Endothelial cell of umbilical vein (primary cell): ENCODE measurements at regions not wholly inside any gene's neighbourhood (a gene's known extent, or its start where the extent isn't known, plus 50 kb on each side); places are given as distances from the start of the nearest gene placed in this dataset.

Experiments
- BruUV-seq: library from RNA; stranded (reverse); fragments of 400-500 nt; replicated peaks from 2 replicates; lab custom pipeline; 2021; lab: Mats Ljungman, UMichigan
- CTCF ChIA-PET: fragments of 300-600, 350-600 bp; sonication (Branson Sonifier 250); formaldehyde crosslinking; loops from one replicate; lab custom pipeline; 2021; ENCODE audit warnings: antibody characterized with exemption, inconsistent platforms; lab: Charles Lee
- POLR2A ChIA-PET: fragments of 300-600, 350-600 bp; sonication (Branson Sonifier 250); formaldehyde crosslinking; loops from one replicate; lab custom pipeline; 2021; ENCODE audit warnings: antibody characterized with exemption, inconsistent platforms; lab: Charles Lee
- DNase-seq: peaks from one replicate; pipeline ENCODE4 v3.0.0-alpha.2; 2011; ENCODE audit warnings: low read depth, low spot score
- FAIRE-seq: peaks from 2 replicates; lab custom pipeline; 2011; peaks lifted over from hg19 to GRCh38; lab: Jason Lieb, UNC
- H2AFZ ChIP-seq: 2 replicates; pipeline ENCODE4 v1.6.0; 2012; ENCODE audit warnings: low read depth, low read length, control low read depth, inconsistent platforms
- H3K27ac ChIP-seq: 2 replicates; pipeline ENCODE4 v1.5.1; 2011; ENCODE audit warnings: low read depth, mild to moderate bottlenecking, control low read depth, low read length, moderate library complexity; ENCODE audit not compliant: insufficient read depth
- H3K27me3 ChIP-seq, 2 experiments: 2 replicates each; pipeline versions ENCODE4 v1.6.0 to v1.6.1; 2011; ENCODE audit warnings: low read length in 2 of 2, mixed read lengths in 1 of 2; ENCODE audit not compliant: control insufficient read depth in 2 of 2, insufficient read depth in 2 of 2
- H3K36me3 ChIP-seq, 2 experiments: 2 replicates in 1 of 2; 3 replicates in 1 of 2; pipeline ENCODE4 v1.5.1; 2011; ENCODE audit warnings: low read length in 2 of 2, mild to moderate bottlenecking in 1 of 2, moderate library complexity in 1 of 2; ENCODE audit not compliant: control insufficient read depth in 2 of 2, insufficient read depth in 2 of 2; ENCODE audit errors: extremely low read depth in 1 of 2
- H3K4me1 ChIP-seq: 3 replicates; pipeline ENCODE4 v1.5.1; 2011; ENCODE audit warnings: mild to moderate bottlenecking, low read length; ENCODE audit not compliant: control insufficient read depth, insufficient read depth; ENCODE audit errors: extremely low read depth
- H3K4me2 ChIP-seq: 2 replicates; pipeline ENCODE4 v1.6.1; 2011; ENCODE audit warnings: low read length, control low read depth, mixed read lengths; ENCODE audit not compliant: insufficient read depth
- H3K4me3 ChIP-seq, 3 experiments: fragments of 200-600 bp in 1 of 3; sonication (generic), shearing (Covaris generic) in 1 of 3; replicated peaks in 1 of 3; 2 replicates each; pipeline ENCODE4 v1.5.1; 2011 to 2016; ENCODE audit warnings: control low read depth in 3 of 3, low read length in 3 of 3, mild to moderate bottlenecking in 2 of 3, inconsistent platforms in 1 of 3, low read depth in 1 of 3, moderate library complexity in 1 of 3; ENCODE audit not compliant: insufficient read depth in 1 of 3
- H3K79me2 ChIP-seq: 2 replicates; pipeline ENCODE4 v1.6.0; 2012; ENCODE audit warnings: low read length, inconsistent platforms; ENCODE audit not compliant: control insufficient read depth, insufficient read depth
- H3K9ac ChIP-seq: replicated peaks from 2 replicates; pipeline ENCODE3; 2011; ENCODE audit warnings: low read length, control low read depth; ENCODE audit not compliant: insufficient read depth; ENCODE audit errors: extremely low read depth
- H3K9me1 ChIP-seq: replicated peaks from 3 replicates; pipeline ENCODE4 v1.6.0; 2011; ENCODE audit warnings: mild to moderate bottlenecking, low read length; ENCODE audit not compliant: control insufficient read depth, insufficient read depth; ENCODE audit errors: extremely low read depth
- H3K9me3 ChIP-seq: replicated peaks from 2 replicates; pipeline ENCODE4 v1.5.1; 2012; ENCODE audit warnings: low read length, inconsistent platforms; ENCODE audit not compliant: control insufficient read depth, insufficient read depth
- H4K20me1 ChIP-seq: replicated peaks from 2 replicates; pipeline ENCODE3; 2011; ENCODE audit warnings: mild to moderate bottlenecking, low read length; ENCODE audit not compliant: control insufficient read depth, insufficient read depth; ENCODE audit errors: extremely low read depth
- EZH2 ChIP-seq: IDR thresholded peaks from 2 replicates; pipeline ENCODE4 v1.6.1; 2012; ENCODE audit warnings: borderline replicate concordance, low read depth, mild to moderate bottlenecking, moderate library complexity, low read length, inconsistent platforms; ENCODE audit not compliant: severe bottlenecking
- FOS ChIP-seq: IDR thresholded peaks from 2 replicates; pipeline ENCODE4 v1.6.1; 2011; ENCODE audit warnings: mild to moderate bottlenecking, low read length, moderate library complexity, borderline replicate concordance; ENCODE audit not compliant: insufficient read depth
- GATA2 ChIP-seq: IDR thresholded peaks from 2 replicates; pipeline ENCODE4 v1.7.0; 2011; ENCODE audit warnings: low read depth, mild to moderate bottlenecking, moderate library complexity, mixed read lengths, low read length; ENCODE audit not compliant: insufficient read length, insufficient read depth
- JUN ChIP-seq: IDR thresholded peaks from 2 replicates; pipeline ENCODE4 v1.6.1; 2011; ENCODE audit warnings: borderline replicate concordance, low read depth; ENCODE audit not compliant: insufficient read length, insufficient read depth
- MYC ChIP-seq: IDR thresholded peaks from one replicate; pipeline ENCODE4 v1.6.1; 2011; ENCODE audit warnings: mild to moderate bottlenecking, low read depth, low read length
- POLR2A ChIP-seq: IDR thresholded peaks from 2 replicates; pipeline ENCODE4 v1.6.1; 2012; ENCODE audit warnings: low read depth, mild to moderate bottlenecking, control low read depth, low read length
- POLR2AphosphoS5 ChIP-seq: IDR thresholded peaks from 2 replicates; pipeline ENCODE4 v1.6.1; 2012; ENCODE audit warnings: low read depth, mild to moderate bottlenecking, control low read depth, low read length, moderate library complexity; ENCODE audit not compliant: insufficient read depth
- dilution Hi-C: fragments of 300-500 bp; cut with MboI; formaldehyde crosslinking; loops from one replicate; pipeline ENCODE4 v1.15.0; 2019; ENCODE audit warnings: low sequenced_read_pairs; ENCODE audit not compliant: extremely low pct_ligation_motif_present
- intact Hi-C: fragments of 100-400 bp; cut with micrococcal nuclease; formaldehyde crosslinking; loops from one replicate; pipeline ENCODE4 v1.10.0; 2022
- TF ChIP-seq, protein P1 (sequence below), 2 donors: IDR thresholded peaks; 1 replicate in 1 of 2; 2 replicates in 1 of 2; pipeline ENCODE4 v1.5.1; 2011; ENCODE audit warnings: low read length in 2 of 2, mild to moderate bottlenecking in 2 of 2, moderate library complexity in 2 of 2, control low read depth in 1 of 2, inconsistent platforms in 1 of 2, low read depth in 1 of 2; ENCODE audit not compliant: insufficient read depth in 1 of 2; ENCODE audit errors: extremely low read depth in 1 of 2
- TF ChIP-seq, protein P2 (sequence below): IDR thresholded peaks from 2 replicates; pipeline ENCODE4 v1.6.1; 2011; ENCODE audit not compliant: insufficient read depth, insufficient read length

DNA sequence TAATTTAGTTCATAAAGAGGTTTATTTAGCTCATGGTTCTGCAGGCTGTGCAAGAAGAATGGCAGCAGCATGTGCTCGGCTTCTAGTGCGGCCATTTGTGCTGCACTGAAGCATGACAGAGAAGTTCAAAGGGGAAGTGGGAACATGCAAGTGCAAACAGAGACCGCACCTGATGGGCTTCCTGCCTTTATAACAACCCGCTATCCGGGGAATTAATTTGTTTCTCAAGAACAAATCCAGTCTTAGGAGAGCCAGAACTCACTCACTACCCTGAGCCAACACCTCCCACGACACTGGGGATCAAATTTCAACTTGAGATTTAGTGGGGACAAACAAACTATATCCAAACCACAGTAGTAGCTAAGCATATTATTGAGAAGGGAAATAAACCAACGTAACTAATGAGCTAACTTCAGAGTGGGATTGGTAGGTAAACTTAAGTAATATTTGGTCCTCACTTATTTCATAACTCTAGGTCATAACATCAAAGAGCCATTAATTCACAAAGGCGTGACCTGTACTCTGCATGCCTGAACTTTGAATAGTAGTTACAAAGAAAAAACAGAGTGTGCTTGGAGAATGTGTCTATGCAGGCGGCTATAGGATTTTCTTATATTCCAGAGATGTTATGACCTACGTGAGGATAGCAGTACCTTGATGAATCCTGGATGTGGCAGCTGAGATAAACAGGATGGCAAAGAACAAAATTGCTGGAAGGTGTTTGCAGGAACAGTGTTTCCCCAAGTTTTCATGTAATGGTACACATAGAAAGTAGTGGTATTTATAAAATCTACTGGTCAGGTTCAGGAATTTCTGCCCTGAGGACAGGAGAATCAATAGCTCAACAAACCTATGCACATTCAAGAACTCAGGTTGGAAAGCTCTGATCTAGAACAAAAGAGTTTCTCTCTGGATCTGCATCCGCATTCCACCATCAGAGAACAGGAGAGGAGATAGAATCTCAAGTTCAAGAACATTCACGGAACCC lies 845.9 kb upstream of the ID2 start:
- intact Hi-C loops = no loop called here
- Histone ChIP-seq H3K9me1 (no peaks in the 10 kb centered on the region), H4K20me1 (no peaks in the 10 kb centered on the region), H3K36me3 (no peaks in the 10 kb centered on the region), H3K9ac (no peak overlapping the region), H2AFZ (no peak overlapping the region), H3K4me3 (no peak overlapping the region), H3K4me1 (no peaks in the 10 kb centered on the region), H3K27me3 (no peaks in the 10 kb centered on the region), H3K9me3 (peaks cover 1% of the 10 kb centered on the region), H3K79me2 (no peaks in the 10 kb centered on the region), H3K27ac (no peak overlapping the region), H3K4me2 (no peak overlapping the region)
- DNase-seq = no peak
- POLR2A ChIA-PET = no interaction called here
- FAIRE-seq = no peak
- dilution Hi-C loops = no loop called here
- CTCF ChIA-PET = no interaction called here
- BruUV-seq = no TSS peak
- TF ChIP-seq, protein P1, sequence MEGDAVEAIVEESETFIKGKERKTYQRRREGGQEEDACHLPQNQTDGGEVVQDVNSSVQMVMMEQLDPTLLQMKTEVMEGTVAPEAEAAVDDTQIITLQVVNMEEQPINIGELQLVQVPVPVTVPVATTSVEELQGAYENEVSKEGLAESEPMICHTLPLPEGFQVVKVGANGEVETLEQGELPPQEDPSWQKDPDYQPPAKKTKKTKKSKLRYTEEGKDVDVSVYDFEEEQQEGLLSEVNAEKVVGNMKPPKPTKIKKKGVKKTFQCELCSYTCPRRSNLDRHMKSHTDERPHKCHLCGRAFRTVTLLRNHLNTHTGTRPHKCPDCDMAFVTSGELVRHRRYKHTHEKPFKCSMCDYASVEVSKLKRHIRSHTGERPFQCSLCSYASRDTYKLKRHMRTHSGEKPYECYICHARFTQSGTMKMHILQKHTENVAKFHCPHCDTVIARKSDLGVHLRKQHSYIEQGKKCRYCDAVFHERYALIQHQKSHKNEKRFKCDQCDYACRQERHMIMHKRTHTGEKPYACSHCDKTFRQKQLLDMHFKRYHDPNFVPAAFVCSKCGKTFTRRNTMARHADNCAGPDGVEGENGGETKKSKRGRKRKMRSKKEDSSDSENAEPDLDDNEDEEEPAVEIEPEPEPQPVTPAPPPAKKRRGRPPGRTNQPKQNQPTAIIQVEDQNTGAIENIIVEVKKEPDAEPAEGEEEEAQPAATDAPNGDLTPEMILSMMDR (IDR thresholded peaks at IDR 0.05; ENCODE audit: extremely low read depth in 1 of 2, insufficient read depth in 1 of 2, low read depth in 1 of 2, low read length in 2 of 2) = no peak
- TF ChIP-seq POLR2AphosphoS5 (no peak), EZH2 (no peak), POLR2A (no peak), FOS (no peak), JUN (no peak), GATA2 (no peak), MYC (no peak)
- TF ChIP-seq, protein P2, sequence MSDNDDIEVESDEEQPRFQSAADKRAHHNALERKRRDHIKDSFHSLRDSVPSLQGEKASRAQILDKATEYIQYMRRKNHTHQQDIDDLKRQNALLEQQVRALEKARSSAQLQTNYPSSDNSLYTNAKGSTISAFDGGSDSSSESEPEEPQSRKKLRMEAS = no peak
